KMS-11 (cell line): ENCODE measurements at regions not wholly inside any gene's neighbourhood (a gene's known extent, or its start where the extent isn't known, plus 50 kb on each side); places are given as distances from the start of the nearest gene placed in this dataset.

Experiments
- H2AFZ ChIP-seq: fragments of 200-600 bp; sonication (generic); 2 replicates; pipeline ENCODE4 v1.6.1; 2016; ENCODE audit warnings: antibody characterized with exemption, mixed run types, low read depth
- H3K27ac ChIP-seq: fragments of 200-600 bp; sonication (generic); 2 replicates; pipeline ENCODE4 v1.6.1; 2016; ENCODE audit warnings: mild to moderate bottlenecking, mixed run types
- H3K27me3 ChIP-seq: fragments of 200-600 bp; sonication (generic); 2 replicates; pipeline ENCODE4 v1.6.1; 2017; ENCODE audit warnings: mild to moderate bottlenecking, low read depth, mixed run types, moderate library complexity; ENCODE audit not compliant: insufficient read depth
- H3K36me3 ChIP-seq: fragments of 200-600 bp; sonication (generic); 2 replicates; pipeline ENCODE4 v1.6.1; 2017; ENCODE audit warnings: mild to moderate bottlenecking, mixed run types; ENCODE audit not compliant: insufficient read depth
- H3K4me1 ChIP-seq: fragments of 200-600 bp; sonication (generic); 2 replicates; pipeline ENCODE4 v1.6.1; 2016; ENCODE audit warnings: mild to moderate bottlenecking, low read depth, mixed run types; ENCODE audit not compliant: poor library complexity, severe bottlenecking
- H3K4me2 ChIP-seq: fragments of 200-600 bp; sonication (generic); 2 replicates; pipeline ENCODE4 v1.7.0; 2016; ENCODE audit warnings: mild to moderate bottlenecking, mixed run types
- H3K4me3 ChIP-seq: fragments of 200-600 bp; sonication (generic); IDR thresholded peaks from 2 replicates; pipeline ENCODE4 v1.6.1; 2017; ENCODE audit warnings: low read depth, low read length, mixed read lengths; ENCODE audit not compliant: insufficient read depth
- H3K79me2 ChIP-seq: fragments of 200-600 bp; sonication (generic); 2 replicates; pipeline ENCODE4 v1.6.1; 2016; ENCODE audit warnings: low read depth, mixed run types; ENCODE audit not compliant: insufficient read depth
- H3K9ac ChIP-seq: fragments of 200-600 bp; sonication (generic); 2 replicates; pipeline ENCODE4 v1.6.1; 2016; ENCODE audit warnings: mild to moderate bottlenecking, mixed run types
- H4K20me1 ChIP-seq: fragments of 200-600 bp; sonication (generic); 2 replicates; pipeline ENCODE4 v1.6.1; 2016; ENCODE audit warnings: mild to moderate bottlenecking, mixed run types; ENCODE audit not compliant: insufficient read depth
- CTCF ChIP-seq: fragments of 200-600 bp; sonication (generic); conservative IDR thresholded peaks from 2 replicates; pipeline ENCODE4 v1.6.1; 2017; ENCODE audit warnings: low read depth, mild to moderate bottlenecking, antibody characterized with exemption, low read length, moderate library complexity, mixed read lengths

- no peak overlapping the region for H3K9ac ChIP-seq
- TF ChIP-seq CTCF, result no peak
Observed at GRCh38 chr15:79163395-79163794, 72.8 kb upstream of the RASGRF1 start.

GRCh38 chr15:79161837-79162508 lies 71.4 kb upstream of the RASGRF1 start:
- no peak for TF ChIP-seq CTCF
- Histone ChIP-seq H2AFZ (no peak overlapping the region), H3K27me3 (no peaks in the 10 kb centered on the region), H4K20me1 (no peaks in the 10 kb centered on the region), H3K9ac (no peak overlapping the region), H3K4me2 (no peak overlapping the region), H3K36me3 (no peaks in the 10 kb centered on the region), H3K79me2 (no peaks in the 10 kb centered on the region), H3K27ac (no peak overlapping the region), H3K4me1 (no peaks in the 10 kb centered on the region), H3K4me3 (no peak overlapping the region)

More at GRCh38 chr15:79163395-79163794, 72.8 kb upstream of the RASGRF1 start:
- Histone ChIP-seq H3K4me2 (no peak overlapping the region), H3K36me3 (no peaks in the 10 kb centered on the region), H3K4me1 (no peaks in the 10 kb centered on the region), H3K79me2 (no peaks in the 10 kb centered on the region), H2AFZ (no peak overlapping the region), H3K27me3 (no peaks in the 10 kb centered on the region), H3K4me3 (no peak overlapping the region), H4K20me1 (no peaks in the 10 kb centered on the region), H3K27ac (no peak overlapping the region)

- H3K4me2 ChIP-seq, result no peak overlapping the region
- H3K79me2 ChIP-seq, result no peaks in the 10 kb centered on the region
- H3K4me3 ChIP-seq, result no peak overlapping the region
- H3K27me3 ChIP-seq, result no peaks in the 10 kb centered on the region
- no peaks in the 10 kb centered on the region for H4K20me1 ChIP-seq
- no peak overlapping the region for H3K9ac ChIP-seq
- no peak for TF ChIP-seq CTCF
- no peaks in the 10 kb centered on the region for H3K36me3 ChIP-seq
- no peak overlapping the region for H2AFZ ChIP-seq
- no peaks in the 10 kb centered on the region for H3K4me1 ChIP-seq
- no peak overlapping the region for H3K27ac ChIP-seq
Observed at GRCh38 chr15:79160211-79160610, 69.6 kb upstream of the RASGRF1 start.

- no peaks in the 10 kb centered on the region for H3K4me1 ChIP-seq
- H2AFZ ChIP-seq, result no peak overlapping the region
- no peak overlapping the region for H3K27ac ChIP-seq
- H4K20me1 ChIP-seq, result no peaks in the 10 kb centered on the region
- no peaks in the 10 kb centered on the region for H3K36me3 ChIP-seq
- no peak overlapping the region for H3K9ac ChIP-seq
- no peak overlapping the region for H3K4me3 ChIP-seq
- H3K79me2 ChIP-seq, result no peaks in the 10 kb centered on the region
- no peaks in the 10 kb centered on the region for H3K27me3 ChIP-seq
- no peak for TF ChIP-seq CTCF
- no peak overlapping the region for H3K4me2 ChIP-seq
Observed at GRCh38 chr15:79157631-79158592, 67.3 kb upstream of the RASGRF1 start.
